ENCODE measurements at regions not wholly inside any gene's neighbourhood (a gene's known extent, or its start where the extent isn't known, plus 50 kb on each side); places are given as distances from the start of the nearest gene placed in this dataset.

DNA sequence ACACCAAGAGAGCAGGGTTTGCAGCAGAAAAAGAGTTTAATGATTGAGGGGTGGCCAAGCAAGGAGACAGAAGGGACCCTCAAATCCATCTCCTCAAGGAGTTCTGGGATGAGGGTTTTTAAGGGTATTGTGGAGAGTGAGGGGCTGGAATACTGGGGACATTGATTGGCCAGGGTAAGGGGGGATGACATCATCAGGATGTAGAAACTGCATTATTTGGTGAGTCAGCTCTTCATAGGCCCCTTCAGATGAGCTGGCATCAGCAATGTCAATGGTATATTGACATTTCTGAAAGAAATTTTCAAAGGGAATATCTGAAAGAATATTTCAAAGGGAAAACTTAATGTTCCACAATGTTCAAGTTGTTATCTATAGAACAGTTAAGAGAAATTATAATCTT is 168.1 kb upstream of the SNX7 start:
- TF ChIP-seq, protein P1, sequence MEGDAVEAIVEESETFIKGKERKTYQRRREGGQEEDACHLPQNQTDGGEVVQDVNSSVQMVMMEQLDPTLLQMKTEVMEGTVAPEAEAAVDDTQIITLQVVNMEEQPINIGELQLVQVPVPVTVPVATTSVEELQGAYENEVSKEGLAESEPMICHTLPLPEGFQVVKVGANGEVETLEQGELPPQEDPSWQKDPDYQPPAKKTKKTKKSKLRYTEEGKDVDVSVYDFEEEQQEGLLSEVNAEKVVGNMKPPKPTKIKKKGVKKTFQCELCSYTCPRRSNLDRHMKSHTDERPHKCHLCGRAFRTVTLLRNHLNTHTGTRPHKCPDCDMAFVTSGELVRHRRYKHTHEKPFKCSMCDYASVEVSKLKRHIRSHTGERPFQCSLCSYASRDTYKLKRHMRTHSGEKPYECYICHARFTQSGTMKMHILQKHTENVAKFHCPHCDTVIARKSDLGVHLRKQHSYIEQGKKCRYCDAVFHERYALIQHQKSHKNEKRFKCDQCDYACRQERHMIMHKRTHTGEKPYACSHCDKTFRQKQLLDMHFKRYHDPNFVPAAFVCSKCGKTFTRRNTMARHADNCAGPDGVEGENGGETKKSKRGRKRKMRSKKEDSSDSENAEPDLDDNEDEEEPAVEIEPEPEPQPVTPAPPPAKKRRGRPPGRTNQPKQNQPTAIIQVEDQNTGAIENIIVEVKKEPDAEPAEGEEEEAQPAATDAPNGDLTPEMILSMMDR (IDR thresholded peaks at IDR 0.05; ENCODE audit: insufficient read depth, low read length), result no peak
- TF ChIP-seq, protein P2, sequence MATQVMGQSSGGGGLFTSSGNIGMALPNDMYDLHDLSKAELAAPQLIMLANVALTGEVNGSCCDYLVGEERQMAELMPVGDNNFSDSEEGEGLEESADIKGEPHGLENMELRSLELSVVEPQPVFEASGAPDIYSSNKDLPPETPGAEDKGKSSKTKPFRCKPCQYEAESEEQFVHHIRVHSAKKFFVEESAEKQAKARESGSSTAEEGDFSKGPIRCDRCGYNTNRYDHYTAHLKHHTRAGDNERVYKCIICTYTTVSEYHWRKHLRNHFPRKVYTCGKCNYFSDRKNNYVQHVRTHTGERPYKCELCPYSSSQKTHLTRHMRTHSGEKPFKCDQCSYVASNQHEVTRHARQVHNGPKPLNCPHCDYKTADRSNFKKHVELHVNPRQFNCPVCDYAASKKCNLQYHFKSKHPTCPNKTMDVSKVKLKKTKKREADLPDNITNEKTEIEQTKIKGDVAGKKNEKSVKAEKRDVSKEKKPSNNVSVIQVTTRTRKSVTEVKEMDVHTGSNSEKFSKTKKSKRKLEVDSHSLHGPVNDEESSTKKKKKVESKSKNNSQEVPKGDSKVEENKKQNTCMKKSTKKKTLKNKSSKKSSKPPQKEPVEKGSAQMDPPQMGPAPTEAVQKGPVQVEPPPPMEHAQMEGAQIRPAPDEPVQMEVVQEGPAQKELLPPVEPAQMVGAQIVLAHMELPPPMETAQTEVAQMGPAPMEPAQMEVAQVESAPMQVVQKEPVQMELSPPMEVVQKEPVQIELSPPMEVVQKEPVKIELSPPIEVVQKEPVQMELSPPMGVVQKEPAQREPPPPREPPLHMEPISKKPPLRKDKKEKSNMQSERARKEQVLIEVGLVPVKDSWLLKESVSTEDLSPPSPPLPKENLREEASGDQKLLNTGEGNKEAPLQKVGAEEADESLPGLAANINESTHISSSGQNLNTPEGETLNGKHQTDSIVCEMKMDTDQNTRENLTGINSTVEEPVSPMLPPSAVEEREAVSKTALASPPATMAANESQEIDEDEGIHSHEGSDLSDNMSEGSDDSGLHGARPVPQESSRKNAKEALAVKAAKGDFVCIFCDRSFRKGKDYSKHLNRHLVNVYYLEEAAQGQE (IDR thresholded peaks at IDR 0.05; ENCODE audit: insufficient replicate concordance, low read depth), result no peak
